CD1c-positive myeloid dendritic cell (primary cell): ENCODE measurements at regions not wholly inside any gene's neighbourhood (a gene's known extent, or its start where the extent isn't known, plus 50 kb on each side); places are given as distances from the start of the nearest gene placed in this dataset.

Experiments
- DNase-seq: peaks from one replicate; pipeline ENCODE4 v3.0.0-alpha.2; 2016; ENCODE audit errors: extremely low spot score

DNA sequence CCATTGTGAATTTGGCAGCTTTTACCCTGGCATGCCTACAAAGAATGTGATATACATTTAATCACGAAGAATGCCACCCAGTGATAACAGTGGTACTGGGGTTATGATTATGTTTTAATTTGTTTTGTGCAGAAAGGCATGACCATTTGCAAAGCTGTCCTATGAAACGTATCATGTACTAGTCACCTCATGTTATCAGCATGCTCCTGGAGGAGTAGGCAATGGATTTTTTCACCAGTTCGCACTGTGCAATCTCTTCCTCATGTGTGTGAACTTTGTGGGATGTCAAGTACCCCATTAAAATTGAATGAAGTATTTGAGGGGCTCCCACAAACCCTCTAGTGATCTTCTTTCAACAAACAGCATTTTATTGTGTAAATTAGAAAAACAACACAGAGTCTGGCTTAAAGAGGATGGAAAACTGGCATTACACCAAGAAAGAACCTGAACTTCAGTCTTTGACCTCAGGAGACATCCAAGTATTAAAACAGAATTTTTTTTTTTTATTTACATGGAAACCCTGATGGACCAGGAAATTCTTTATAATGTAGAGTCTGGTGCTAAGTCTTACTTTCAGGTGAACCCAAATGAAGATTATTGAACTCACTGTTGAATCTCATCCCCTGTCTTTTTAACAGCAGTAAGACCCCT lies 200.6 kb upstream of the PGRMC2 start:
- no peak for DNase-seq

DNA sequence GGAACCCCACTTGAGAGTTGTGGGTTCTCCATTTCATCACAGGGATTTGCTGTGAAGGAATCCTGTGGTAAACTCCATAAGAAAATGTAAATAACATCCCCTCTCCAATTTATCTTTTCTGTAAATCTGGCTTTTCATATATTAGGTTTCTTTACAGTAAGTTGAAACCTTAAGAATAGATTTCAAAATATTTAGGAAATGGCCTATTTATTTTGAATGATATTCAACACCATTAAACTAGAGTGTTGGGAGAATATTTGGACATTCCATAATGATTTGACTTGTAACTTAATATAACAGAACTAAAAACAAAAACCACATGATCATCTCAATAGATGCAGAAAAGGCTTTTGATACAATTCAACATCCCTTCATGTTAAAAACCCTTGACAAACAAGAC lies 197.3 kb upstream of the PGRMC2 start:
- no peak for DNase-seq

DNA sequence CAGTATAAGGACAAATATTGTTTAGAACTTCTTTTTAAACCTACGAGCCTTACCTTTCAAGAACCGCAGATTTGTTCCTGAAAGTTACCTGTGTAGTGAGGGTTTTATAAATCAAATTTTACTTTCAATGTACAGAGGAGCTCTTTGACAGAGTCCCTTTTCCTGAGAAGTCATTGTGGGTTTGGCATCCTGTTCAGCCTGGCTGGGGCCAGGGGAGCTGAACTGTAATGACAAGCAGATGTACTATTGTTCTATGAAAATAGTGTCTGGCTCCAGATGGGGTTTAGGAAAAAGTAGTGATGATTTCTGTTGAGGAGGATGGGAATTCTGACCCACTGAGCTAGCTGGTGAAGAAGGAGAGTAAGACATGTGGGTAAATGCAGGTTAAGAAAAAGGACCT lies 196.2 kb upstream of the PGRMC2 start:
- DNase-seq = no peak

DNA sequence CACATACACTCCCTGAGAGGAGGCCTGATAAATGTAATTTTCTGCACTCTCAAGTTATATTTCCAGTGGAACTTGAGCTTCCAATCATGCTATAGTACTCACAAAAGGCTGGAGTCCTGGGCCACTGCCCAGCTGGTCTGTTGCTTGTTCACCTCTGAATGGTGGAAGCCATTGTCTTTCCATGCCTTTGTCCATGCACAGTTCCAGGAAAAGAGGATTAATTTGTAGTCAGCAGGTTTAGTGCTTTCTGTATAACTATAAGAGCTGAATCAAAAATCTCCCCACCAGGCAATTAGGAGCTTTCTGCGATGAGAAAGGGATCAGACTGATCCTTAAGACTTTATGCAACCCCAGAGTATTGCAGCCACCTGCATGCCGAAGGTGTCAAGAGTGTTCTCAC lies 195.4 kb upstream of the PGRMC2 start:
- DNase-seq = no peak

DNA sequence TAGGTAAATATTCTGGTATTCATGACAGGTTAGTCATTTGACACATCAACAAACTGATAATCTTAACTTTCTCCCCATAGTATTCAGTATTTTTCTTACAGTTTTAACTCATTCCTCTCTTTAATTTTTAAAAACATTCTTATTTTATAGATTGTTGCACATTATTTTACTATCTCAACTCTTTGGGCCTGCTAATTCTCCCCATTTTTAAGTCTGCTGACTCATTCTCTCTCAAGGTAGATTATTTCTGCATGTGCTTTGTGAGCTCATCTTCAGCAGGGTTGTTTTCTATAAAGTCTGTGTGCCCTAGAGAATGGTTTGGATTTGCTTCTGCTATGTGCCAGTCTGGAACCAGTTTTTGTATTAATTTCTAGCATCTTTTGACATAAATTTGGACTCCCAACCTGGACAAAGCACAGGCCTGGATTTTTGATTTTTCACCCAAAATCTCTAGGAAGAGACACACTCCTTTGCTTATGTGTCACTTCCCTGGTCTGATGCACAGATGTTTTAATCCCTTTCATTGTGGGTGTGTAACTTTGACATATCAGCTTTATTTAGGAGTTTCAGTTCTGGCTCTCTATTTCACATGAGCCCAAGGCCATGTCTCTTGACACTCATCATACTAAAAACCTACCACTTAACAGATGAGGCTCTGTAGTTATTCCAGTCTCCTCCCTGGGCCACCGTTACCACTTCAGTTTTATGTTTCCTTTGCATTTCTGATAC lies 194.3 kb upstream of the PGRMC2 start:
- DNase-seq = no peak

DNA sequence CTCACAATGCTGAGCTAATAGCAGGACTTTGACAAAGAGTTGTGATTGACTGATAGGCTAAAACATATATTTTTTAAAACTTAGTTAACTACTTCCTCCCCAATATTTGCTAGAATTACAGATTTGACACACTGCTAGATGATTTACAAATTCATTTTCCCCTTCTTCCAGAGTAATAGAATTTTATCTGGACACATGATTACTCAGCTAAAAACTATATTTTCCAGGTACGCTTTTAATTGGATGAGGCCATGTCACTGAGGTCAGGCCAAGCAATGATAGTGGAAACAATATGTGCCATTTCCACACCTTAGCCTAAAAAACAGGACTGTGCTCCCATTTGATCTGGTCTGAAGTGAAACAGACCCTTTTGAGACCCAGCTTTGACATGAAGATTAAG lies 193.3 kb upstream of the PGRMC2 start:
- no peak for DNase-seq

DNA sequence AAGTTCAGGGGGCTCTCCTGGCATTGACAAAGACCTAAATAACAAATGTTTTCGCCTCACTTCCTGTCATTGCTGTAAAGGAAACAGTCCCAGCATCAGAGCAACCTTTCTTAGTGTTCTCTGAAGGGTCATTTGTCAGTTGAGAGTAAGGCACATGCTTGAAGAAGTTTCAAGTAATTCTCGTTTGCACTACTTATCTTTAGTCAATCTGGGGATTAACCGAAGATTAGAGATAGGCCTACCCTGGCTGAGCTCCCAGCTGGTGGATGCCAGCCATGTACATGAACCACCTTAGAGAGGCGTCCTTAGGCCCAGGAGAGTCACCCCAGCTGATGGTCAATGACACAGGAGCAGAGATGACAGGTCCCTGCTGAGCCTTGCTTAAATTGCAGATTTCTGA lies 189.9 kb upstream of the PGRMC2 start:
- DNase-seq = no peak

DNA sequence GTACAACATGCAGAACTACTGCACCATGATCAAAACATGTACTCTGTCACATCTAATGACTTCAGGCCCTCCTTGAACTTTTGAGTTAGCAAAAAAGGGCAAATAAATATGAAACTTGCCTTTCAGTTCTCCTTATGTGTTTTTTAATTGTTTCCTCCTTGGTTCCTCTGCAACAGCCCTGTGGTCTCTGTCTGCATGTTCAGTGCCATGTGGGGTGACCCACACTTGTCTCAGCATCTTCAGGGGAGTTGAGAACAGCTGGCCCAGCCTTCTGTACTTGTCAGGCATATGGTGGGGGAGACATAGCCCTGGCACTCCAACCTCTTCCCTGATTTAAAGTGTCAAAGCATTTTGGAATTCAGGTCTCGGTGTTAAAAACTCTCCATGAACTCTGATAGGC lies 188.0 kb upstream of the PGRMC2 start:
- DNase-seq = no peak

DNA sequence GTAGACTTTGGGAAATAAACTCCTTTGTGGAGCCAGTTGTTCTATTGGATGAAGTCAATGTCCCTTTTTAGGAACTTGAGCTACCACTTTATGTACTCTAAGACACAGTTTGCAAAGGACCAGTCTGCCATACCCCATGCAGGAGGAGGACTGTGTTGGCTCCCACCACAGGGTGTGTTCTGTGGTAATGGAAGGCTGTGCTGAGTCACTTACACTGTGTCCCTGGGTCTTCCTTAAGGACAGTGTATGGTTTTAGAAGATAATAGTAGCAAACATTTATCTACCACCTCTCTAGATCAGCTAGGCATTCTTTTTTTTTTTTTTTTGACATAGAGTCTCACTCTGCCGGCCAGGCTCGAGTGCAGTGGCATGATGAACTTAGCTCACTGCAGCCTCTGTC lies 184.0 kb upstream of the PGRMC2 start:
- no peak for DNase-seq

DNA sequence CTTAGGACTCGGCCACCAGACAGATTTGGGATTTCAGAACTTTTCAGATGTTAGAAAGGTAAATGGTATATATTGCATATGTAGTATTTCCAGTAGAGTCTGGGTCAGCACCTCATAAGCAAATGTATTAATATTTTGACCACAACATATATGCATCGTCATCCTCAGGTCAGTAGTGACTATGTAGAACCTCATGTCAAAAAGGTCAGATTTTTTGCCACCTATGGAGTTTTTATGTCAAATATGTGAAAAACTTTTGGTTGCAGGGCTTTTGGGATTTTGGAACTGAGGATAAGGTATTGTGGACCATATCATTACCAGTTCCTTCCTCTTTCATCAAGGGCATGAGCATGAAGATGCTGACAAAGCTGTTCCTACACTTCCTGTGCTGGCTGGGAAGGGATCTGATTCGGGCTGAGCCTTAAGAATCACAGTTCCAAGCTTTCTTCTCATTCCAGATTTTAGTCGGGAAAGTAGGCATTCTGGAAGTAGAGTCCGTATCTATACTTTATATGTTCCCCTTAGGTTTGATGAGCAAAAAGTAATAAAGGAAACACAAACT lies 183.0 kb upstream of the PGRMC2 start:
- no peak for DNase-seq

DNA sequence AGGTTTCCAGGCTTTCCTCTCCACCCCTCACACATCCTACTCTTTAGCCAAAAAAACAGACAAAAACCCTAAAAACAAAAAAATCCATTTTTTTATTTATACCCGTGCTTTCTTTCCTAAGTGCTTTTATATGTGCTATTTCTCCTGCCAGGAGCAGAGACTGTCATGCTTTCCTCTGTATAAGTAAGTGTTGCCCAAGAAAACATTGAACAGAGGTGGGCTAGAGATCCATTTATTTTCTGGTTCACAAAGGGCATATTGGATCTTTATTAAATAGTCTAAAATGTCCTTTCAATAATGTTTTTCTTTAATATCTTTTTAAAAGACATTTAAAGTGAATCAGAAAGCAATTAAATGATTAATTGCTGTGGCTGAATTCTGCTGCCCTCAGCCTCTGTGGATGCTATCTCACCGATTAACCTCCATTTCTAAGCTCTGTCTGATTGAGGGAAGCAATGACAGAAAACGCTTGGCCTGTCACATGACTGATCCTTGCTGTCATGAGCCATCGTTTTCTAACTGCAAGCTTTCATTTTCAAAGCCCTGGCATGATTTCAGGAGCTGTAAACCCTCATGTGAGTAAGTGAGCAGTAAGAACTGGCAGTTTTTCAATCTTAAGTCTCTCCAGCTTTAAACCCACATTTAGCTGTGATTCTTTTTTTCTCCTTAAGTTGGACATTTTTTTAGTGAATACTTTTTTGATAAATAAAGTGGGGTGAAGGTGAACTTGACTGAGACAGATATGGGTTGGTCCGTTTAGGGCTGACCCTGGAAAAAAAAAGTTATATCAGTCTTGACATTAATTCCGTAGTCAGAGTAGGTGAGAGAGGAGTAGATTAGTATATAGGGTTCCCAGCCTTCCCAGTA lies 180.7 kb upstream of the PGRMC2 start:
- peak; percentile 29 for DNase-seq

DNA sequence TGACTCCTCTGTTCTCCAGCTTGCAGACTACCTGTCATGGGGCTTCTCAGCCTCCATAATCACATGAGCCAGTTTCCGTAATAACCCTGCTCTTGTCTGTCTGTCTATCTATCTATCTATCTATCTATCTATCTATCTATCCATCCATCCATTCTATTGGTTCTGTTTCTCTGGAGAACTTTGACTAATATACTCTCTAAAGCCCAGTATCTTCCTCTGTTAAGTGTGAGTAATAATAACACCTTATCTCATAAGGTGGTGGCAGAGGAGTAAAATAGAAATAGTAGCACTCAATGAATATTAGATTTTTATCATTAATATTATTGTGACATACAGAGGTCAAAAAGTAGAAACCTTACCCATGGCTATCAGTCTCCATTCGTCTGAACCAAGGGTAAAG lies 177.9 kb upstream of the PGRMC2 start:
- no peak for DNase-seq

DNA sequence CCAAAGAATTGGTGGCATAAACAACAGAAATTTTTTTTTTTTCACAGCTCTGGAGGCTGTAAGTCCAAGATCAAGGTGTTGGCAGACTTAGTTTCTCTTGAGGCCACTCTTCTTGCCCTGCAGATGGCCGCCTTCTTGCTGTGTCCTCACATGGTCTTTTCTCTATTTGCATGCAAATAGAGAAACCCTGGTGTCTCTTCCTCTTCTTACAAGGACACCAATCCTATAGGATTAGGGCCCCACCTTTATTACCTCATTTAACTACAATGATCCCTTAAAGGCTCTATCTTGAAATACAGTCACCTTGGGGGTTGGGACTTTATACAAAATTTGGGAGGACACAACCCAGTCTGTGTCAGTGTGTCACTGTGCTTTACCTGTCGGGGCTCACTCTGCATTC lies 175.4 kb upstream of the PGRMC2 start:
- no peak for DNase-seq

DNA sequence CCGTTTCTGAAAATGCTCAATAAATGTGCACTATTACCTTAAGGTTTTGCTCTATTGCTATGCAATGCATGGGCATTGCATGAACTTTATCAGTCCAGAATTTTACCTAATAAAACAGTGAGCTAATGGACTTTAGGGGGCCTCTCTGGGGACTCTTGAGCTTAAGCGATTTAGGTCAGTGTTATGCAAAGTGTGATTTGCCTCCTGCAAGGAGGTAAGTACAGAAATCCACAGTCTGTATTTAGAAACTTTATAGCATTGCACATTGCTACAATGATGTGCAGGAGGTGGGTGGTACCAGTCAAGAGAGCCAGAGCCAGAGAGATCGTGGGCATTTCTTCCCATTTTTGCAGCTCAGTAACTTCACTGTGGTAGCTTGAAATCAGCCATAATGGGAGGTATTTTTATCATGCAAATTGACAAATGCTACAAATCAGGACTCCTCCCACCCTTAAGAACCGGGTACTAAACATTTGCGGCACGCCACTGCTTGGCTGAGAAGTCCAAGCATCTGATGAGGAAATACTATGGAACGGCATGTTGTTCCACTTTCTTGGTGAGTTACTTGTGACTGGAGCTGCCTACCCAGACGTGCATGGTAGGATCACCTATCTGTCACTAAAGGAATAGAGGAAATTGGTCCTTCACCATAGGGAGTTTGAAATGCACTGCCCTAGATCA lies 174.6 kb upstream of the PGRMC2 start:
- no peak for DNase-seq

DNA sequence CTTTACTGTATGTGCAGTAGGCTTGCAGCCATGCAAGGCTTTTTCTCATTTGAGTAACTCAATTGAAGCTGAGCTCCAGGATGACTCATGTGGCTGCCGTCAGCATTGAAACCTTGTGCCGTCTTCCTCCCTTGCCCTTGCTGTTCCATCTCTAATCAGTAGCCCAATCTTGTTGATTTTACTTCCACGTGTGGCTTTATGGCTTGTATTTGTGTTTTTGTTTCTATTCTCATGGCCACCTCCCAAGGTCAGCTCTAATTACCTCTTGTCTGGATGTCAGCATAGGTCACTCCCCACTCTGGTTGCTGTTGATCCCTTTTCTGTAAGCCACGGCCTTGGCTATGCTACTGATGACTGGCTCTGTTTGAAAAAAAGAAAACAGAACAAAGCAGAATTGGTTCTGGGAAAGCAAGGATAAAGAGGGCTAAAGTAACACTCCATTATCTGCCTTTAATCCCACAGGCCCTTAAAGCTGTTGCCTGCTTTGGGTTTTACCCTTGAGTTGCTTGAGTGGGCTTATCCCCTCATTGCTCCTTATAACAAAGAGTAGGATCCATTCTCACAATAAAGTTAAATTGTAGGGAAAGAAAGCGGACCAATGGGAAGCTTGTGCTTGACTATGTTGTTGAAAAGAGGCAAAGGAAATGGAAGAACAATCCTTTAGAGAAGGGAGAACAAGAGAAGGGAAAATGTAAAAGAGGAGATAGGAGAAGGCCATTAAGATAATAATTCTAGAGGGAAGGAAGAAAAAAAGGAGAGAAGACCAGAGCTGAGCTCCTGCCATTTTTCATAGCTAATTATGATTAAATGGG lies 173.9 kb upstream of the PGRMC2 start:
- DNase-seq = no peak

DNA sequence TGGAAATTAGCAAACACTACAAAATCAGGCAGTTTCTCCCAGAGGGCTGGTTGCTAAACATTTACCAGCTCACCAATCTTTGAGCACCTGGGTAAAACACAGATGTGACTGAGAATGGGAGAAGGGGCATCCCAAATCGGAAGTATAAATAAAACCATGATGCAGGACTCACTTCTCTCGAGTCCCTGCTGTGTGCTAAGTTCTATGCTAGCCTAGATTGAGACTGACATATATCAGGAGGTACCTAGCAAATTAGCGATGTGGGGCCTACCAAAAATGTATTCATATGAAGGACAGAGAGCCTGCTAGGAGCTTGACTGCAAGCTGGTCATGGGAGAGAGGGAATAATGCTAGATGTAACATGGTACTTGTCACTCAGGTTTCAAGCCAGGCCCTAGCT lies 171.9 kb upstream of the PGRMC2 start:
- no peak for DNase-seq

DNA sequence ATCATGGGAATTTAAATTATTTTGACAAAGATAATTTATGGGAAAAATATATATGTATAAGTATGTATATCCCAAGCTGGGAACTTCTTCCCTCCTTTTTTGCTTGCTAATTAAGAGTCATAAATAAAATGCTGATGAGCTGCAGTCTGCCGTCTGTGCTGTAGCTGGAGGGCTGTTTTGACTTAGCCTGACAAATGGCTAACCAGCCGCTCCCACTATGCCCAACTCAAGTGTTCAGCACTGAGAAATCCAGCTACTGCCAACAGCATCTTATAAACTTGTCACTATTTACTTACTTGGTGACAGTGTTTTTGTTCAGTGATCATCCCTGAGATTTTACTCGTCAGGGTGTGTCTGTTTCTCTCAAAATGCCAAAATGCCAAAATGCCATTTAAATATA lies 171.2 kb upstream of the PGRMC2 start:
- no peak for DNase-seq

DNA sequence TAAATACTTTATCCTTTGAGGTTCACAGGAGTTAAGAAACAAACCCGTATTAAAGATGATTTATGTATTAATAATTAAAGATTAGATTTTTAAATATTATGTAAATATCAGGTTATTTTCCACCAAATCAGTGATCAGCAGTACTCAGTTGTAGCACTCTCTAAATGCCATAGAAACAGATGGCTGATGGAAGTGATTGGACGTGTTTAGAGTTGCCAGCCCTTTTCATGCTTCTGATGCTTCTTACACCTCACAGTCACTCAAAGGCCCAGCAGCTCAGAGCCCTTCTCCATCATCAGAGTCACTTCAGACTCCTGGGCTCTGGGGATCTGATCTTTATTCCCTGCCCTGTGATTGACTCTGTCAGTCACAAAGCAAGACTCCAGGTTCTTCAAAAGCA lies 170.1 kb upstream of the PGRMC2 start:
- no peak for DNase-seq

DNA sequence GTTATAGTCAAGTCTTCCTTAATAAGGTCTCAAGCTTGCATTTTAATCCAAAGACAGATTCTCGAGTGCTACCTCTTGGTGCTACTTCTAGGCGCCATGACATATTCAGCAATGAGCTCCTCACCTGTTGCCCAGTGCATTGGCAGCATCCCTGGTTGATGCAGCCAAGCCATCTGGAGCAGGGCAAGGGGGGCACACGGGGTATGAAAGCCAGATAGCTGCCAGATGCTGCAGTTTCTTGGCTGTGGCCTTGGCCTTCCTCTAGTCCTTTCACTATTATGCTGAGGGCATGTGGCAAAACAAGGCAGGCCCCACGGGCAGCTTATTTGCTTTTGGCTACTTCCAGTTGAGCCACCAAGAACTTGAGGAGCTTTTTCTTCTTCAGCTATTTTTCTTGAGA lies 168.6 kb upstream of the PGRMC2 start:
- DNase-seq = no peak

DNA sequence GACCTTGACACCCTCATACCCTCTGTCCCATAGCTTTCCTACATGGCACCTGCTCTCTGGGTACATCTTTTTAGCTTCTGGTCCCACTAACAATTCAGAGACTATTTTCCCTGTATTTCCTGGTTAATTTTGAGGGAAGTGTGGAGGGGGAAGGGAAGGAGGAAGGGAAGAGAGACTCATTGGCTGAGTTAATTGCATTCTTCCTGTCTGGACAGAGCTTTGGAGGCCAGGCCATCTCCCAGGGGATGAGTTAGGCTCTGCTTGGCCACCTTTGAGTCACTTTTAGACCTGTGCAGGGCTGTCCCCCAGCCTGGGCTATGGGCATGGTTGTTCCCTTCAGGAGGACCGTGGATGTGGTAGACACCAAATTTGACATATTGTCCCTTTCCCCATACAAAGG lies 167.9 kb upstream of the PGRMC2 start:
- no peak for DNase-seq

DNA sequence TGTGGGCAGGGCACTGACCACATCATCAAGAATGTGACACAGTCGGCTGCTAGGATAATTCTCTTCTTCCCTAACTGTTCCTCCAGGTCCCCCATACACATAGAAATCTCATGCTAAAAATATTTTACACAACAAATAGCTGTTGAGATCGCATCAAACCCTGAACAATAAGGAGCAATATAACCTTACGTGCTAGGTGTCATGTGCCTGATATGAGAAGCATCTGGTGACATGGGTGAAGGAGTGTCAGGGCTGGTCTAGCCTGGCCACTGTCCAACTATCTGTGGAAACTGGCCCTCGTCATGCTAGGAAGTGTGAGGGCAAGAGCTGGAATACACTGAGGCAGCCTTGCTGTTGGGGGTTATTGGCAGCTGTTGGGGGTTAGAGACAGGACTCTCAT lies 167.3 kb upstream of the PGRMC2 start:
- no peak for DNase-seq
